NK-92 treated with Interleukin-12 subunit alpha and Interleukin-12 subunit beta, amount 100 ng/mL, for 24 hours (cell line): ENCODE measurements at regions not wholly inside any gene's neighbourhood (a gene's known extent, or its start where the extent isn't known, plus 50 kb on each side); places are given as distances from the start of the nearest gene placed in this dataset.
"Not testable (repeated sequence)": the region's sequence is repeated elsewhere in the genome, so short reads cannot be mapped to it uniquely, and the experiment has no call there.

ENCODE experiments used
- DNase-seq: peaks from one replicate; lab custom pipeline; 2025; lab: John Stamatoyannopoulos, UW

- DNase-seq = no peak
Measured at GRCh38 chr3:26279091-26279490, 343.5 kb upstream of the LRRC3B start.

DNA sequence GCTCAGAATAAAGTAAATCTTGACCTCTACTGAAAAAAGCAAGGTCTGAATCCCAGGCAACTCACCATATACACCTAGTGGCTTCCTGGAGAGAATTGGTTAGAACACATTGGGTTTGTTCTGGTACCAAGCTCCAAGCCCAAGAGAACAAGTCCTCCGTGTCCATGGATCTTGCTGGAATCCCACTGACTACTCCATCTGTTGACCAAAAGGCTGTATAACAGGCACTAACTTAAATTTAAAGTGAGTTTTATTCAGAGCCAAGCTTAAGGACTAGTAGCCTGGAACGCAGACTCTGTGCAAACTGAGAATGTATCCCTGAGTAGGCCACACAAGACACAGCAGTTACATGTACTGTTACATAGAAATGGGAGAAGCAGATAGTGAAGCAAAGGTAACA is 342.1 kb upstream of the LRRC3B start:
- no peak for DNase-seq

DNA sequence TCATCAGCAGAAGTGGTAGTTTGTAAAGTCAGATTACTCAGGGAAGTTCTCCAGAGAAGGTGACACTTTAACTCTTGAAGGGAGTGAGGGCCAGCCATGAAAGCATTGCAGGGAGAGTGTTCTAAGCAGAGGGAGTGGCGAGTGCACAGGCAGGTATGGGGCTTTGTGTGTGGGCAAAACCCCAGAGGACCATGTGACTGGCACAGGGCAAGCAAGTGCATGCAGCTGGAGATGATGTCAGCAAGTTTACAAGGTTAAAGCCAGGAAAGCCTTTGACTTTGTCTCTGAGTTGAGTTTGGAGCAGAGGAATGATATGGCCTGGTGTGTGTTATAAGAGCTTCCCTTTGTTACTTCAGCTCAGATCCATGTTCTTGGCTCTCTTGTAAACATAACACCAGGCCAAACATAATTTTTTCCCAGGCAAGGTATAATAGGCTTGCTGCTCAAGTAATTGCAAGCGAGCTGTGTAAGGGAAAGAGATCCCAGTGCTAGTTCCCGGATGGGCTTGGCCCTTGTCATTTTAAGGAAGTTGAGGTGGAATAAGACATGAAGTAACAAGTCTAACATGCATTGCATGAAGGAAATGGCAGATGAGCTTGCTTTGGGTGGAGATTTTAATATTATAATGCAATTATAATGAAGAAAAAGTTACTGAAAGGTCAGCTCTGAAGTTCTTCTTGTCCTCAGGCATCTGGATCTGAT is 341.1 kb upstream of the LRRC3B start:
- no peak for DNase-seq

- not testable (repeated sequence) for DNase-seq
Measured at GRCh38 chr3:26284503-26284902, 338.1 kb upstream of the LRRC3B start.

DNA sequence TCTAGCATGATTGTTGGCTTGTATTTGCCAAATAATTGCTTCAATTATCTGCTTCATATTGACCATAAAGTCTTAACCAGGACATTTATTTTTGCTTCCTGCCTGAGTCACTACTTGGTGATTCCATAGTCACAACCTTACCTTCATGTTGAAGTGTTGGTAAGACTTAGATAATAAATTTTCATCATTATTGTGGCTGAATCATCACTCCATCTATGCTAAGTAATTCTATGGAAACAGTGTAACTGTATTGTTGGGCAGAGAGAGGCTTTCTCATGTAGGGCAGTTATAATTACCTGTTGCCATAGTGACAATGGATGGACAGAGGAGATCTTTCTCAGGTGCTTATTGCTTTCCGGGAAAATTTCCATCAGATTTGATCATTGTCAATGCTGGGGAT is 330.7 kb upstream of the LRRC3B start:
- no peak for DNase-seq

DNA sequence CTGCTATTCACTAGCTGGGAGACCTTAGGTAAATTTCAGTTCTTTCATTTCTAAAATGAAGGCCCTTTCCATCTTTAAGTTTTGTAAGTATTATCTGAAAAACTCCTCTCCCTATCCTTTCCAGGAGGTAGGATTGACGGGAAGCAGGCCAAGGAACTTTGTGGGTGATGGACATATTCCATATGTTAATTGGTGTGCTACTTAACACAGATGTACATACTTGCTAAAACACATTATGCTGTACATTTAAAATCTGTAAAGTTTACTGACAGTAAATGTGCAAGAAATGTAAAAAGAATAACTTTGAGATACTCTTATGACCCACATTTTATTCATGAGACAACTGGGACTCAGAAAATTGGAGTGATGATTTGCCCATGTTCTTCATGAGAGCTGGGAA is 329.8 kb upstream of the LRRC3B start:
- no peak for DNase-seq

DNA sequence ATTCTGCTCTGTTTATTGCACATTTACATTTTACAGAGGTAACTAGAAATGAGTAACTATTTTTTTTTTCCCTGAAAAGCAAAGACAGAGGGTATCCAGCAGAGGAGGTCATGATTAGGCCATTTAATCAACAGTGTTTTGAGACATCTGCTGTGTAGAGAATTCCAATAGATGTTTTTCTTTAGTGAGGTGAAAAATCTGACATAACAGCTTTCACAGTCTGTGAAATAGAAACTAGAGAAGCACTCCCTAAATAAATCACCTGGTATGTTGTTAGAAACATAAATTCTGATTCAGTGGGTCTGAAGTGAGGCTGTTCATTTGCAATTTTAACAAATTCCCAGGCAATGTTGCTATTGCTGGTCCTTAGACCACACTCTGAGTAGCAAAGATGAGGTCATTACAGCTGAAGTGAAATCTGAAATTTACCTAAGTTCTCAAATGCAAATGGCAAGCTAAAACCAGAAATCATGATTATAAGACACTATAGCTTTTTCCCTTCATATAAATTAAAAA is 329.2 kb upstream of the LRRC3B start:
- no peak for DNase-seq

- DNase-seq = no peak
Measured at GRCh38 chr3:26307192-26307591, 315.4 kb upstream of the LRRC3B start.

GRCh38 chr3:26307787-26308186 is 314.8 kb upstream of the LRRC3B start:
- DNase-seq = no peak

DNA sequence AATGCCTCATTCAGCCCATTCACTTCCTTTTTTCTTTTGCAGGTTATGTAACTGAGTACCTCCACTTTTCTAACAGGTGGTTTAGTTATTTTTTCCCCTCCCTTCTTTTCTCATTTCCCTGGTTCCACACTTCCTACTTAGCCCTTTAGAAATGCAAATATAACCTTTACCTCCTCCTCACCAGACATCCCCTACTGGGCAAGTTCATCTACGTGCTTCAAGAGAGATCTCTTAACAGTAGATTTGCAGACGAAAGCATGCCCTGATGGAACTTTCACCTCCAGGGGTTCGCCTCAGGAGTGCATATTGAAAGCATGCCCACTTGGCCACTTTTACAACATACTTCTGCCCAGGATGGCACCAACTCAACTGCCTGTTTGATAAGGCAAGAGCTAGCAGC is 314.1 kb upstream of the LRRC3B start:
- no peak for DNase-seq

DNA sequence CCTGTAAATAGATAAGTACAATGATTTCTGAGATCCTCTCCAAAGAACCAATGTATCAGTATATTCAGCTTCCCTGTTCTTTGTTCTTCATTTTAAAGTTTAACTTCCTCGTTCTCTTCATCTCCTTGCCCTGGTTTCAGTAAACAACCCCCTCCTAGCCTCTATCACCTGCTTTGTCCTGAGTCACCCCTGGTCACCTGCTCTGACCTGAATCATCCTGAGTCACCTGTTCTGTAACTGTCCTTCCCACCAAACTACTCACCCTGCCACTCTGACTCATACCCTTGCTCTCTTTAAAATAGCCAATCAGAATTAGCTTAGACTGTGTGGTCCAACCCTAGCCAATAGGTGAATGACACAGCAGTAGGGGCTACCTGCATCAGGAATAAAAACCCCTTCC is 313.0 kb upstream of the LRRC3B start:
- DNase-seq = not testable (repeated sequence)

DNA sequence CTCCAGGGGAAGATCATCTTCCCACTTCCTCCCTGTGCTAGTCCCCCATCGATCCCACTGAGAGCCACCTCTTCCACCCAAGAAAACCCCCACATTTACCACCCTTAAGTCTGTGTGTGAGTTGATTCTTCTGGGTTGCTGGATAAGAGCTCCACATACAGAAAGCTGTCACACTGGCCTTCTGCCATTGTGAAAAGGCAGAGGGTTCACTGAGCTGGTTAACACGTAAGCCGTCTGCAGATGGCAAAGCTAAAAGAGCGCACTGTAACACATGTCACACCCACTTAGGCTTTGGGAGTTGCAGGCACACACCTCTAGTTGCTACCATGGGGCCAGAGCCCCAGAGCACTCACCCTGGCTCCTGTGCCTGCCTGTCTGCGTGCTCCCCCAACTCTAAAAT is 309.8 kb upstream of the LRRC3B start:
- DNase-seq = no peak

GRCh38 chr3:26316472-26316871 is 306.1 kb upstream of the LRRC3B start:
- no peak for DNase-seq

DNA sequence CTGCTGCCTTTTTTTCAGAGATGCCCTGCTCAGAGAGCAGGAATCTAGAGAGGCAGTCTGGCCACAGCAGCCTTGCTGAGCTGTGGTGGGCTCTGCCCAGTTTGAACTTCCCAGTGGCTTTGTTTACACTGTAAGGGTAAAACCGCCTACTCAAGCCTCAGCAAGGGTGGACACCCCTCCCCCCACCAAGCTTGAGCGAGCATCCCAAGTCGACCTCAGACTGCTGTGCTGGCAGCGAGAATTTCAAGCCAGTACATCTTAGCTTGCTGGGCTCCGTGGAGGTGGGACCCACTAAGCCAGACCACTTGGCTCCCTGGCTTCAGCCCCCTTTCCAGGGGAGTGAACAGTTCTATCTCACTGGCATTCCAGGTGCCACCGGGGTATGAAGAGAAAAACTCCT is 298.8 kb upstream of the LRRC3B start:
- DNase-seq = not testable (repeated sequence)

DNA sequence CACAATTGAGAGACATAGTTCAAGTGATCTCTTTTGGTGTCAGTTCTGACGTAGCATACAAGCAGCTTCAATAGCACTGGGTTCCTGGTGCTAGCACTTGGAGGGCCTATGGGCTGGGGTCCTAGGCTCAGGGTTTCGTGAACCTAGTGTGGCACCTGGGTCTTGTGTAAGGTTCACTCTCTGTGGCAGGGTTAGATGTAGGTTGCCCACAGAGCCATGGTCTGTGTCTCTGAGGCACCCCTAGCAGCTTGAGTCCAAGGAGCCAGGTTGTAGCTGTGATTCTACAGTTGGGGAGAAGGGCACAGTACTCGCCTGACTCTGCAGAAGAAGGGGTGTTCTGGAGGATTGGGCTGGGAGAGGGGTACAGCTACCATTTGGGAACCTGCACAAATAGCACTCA is 282.6 kb upstream of the LRRC3B start:
- no peak for DNase-seq

- no peak for DNase-seq
Measured at GRCh38 chr3:26343647-26344046, 278.9 kb upstream of the LRRC3B start.

DNA sequence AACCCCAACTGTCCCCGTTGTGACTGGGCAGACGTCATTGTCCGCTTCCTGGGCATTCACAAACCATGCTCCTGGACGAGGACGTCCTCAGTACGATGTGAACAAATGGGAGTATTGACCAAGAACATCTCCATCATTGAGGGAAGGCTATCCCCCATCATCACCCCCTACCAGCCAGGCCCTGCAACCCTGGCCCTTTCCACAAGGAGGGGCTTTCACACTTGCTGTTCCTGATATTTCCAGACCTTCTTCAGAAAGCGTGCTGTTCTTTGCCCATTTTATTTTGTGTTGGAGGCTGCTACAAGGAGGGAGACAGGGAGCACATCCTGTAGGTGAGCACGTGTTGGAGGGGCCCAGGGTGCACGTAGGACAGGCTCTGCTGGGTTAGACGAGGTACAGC is 277.0 kb upstream of the LRRC3B start:
- DNase-seq = no peak

GRCh38 chr3:26346497-26346896 is 276.1 kb upstream of the LRRC3B start:
- DNase-seq = no peak

- no peak for DNase-seq
Measured at GRCh38 chr3:26347150-26347549, 275.4 kb upstream of the LRRC3B start.

DNA sequence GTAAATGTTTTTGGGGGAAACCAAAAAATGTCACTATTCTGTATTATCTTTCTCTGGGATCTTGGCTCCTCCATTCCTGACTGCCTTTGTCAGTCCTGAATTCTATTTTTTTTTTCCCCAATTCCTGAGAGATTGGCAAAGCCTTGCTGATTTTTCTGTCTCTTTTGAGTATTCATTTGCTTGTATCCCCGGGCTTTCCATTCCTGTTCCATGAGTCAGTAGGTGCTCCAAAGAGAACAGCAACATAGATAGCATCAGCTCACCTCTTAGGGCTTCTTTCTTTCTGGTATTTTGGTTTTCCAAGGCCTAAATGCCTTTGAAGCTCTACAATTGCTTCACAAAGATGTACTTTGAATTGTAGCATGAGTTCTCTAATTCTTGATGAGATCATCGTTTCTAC is 271.7 kb upstream of the LRRC3B start:
- no peak for DNase-seq

- no peak for DNase-seq
Measured at GRCh38 chr3:26353097-26353496, 269.5 kb upstream of the LRRC3B start.

DNA sequence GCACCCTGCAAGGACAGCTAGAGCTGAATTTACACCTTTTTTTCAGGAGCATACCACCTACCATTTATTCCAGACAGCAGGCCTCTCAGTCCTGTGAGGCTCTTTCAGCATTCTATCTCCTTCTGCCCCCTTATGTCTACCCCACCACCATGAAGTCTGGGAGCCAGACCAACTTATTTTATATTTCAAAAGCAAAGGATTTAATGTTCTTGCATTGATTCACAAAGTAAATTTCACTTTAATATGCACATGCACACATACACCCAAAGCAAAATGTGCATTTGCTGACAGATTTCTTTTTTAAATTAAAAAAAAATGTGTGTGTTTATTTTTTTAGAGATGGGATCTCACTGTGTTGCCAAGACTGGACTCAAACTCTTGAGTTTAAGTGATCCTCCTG is 264.2 kb upstream of the LRRC3B start:
- DNase-seq = no peak

DNA sequence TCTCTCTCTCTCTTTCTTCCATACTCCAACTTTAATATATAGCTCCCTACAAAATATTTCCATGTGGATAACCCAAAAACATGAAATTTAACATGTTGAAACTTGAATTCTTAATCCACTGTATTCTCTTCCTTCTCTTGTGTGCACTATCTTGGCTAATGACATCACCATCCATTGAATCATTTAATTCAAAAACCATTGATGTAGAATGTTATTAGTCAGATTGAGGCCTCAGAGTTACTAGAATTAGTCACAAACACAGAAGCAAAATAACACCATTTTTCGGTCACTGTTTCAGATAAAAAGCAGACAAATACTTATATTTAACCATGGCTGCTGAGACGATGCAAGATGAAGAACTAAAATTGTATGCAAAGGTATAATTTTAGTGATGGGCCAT is 256.9 kb upstream of the LRRC3B start:
- DNase-seq = no peak

- no peak for DNase-seq
Measured at GRCh38 chr3:26368312-26368711, 254.3 kb upstream of the LRRC3B start.
